Left colon (tissue), 2 donors: ENCODE measurements at regions not wholly inside any gene's neighbourhood (a gene's known extent, or its start where the extent isn't known, plus 50 kb on each side); places are given as distances from the start of the nearest gene placed in this dataset.

ENCODE experiments used
- ATAC-seq: fragments of 200-7000 bp; cut with Tn5 transposase; one replicate; pipeline ENCODE4 v1.9.1; 2020; ENCODE audit warnings: mild to moderate bottlenecking, moderate library complexity
- DNase-seq, 2 donors: peaks; one replicate each; pipeline ENCODE4 v3.0.0-alpha.2; 2020
- intact Hi-C, 2 donors: fragments of 100-400 bp; cut with DNase I in 1 of 2; cut with micrococcal nuclease in 1 of 2; formaldehyde crosslinking; loops; one replicate each; pipeline versions ENCODE4 v1.11.2 to v1.14.0; 2022; cut with DNase I, micrococcal nuclease
- donor health status: DM: no; HTN: no; CAD: no.
- donor health status: DM: yes; HTN: yes; CAD: no.

- intact Hi-C loops, result no loop called here
- ATAC-seq (no peak), DNase-seq (no peak)
Measured at GRCh38 chr4:137468836-137469235, 63.5 kb downstream of the PCDH18 start.

- no peak for DNase-seq
- no peak for ATAC-seq
- intact Hi-C loops, result no loop called here
Measured at GRCh38 chr4:137467537-137467936, 64.8 kb downstream of the PCDH18 start.

- intact Hi-C loops, result no loop called here
- DNase-seq (no peak), ATAC-seq (no peak)
Measured at GRCh38 chr4:137463377-137464003, 68.8 kb downstream of the PCDH18 start.

- intact Hi-C loops, result no loop called here
- no peak for DNase-seq
- ATAC-seq, result no peak
Measured at GRCh38 chr4:137455647-137456321, 76.5 kb downstream of the PCDH18 start.

GRCh38 chr4:137454767-137455166, 77.5 kb downstream of the PCDH18 start:
- ATAC-seq (no peak), DNase-seq (no peak)
- intact Hi-C loops, result no loop called here

- intact Hi-C loops, result no loop called here
- no peak for DNase-seq
Measured at GRCh38 chr4:137452799-137453198, 79.5 kb downstream of the PCDH18 start.

GRCh38 chr4:137451172-137451825, 81.0 kb downstream of the PCDH18 start:
- no peak for ATAC-seq

More at GRCh38 chr4:137452799-137453198, 79.5 kb downstream of the PCDH18 start:
- no peak for ATAC-seq

GRCh38 chr4:137448402-137448801, 83.9 kb downstream of the PCDH18 start:
- no peak for DNase-seq
- no peak for ATAC-seq
- intact Hi-C loops, result no loop called here

More at GRCh38 chr4:137451172-137451825, 81.0 kb downstream of the PCDH18 start:
- DNase-seq, result no peak
- intact Hi-C loops, result no loop called here

GRCh38 chr4:137446071-137446470, 86.2 kb downstream of the PCDH18 start:
- ATAC-seq, result no peak
- DNase-seq, result no peak
- intact Hi-C loops, result no loop called here

- ATAC-seq, result no peak
- intact Hi-C loops, result no loop called here
- DNase-seq, result no peak
Measured at GRCh38 chr4:137443031-137443800, 89.1 kb downstream of the PCDH18 start.

GRCh38 chr4:137432446-137433311, 99.6 kb downstream of the PCDH18 start:
- no peak for ATAC-seq
- intact Hi-C loops, result no loop called here
- no peak for DNase-seq

GRCh38 chr4:137430171-137430570, 102.1 kb downstream of the PCDH18 start:
- DNase-seq (no peak), ATAC-seq (no peak)
- intact Hi-C loops, result no loop called here

GRCh38 chr4:137427411-137427810, 104.9 kb downstream of the PCDH18 start:
- ATAC-seq, result no peak
- no peak for DNase-seq
- intact Hi-C loops, result no loop called here

- intact Hi-C loops, result no loop called here
- no peak for DNase-seq
- ATAC-seq, result no peak
Measured at GRCh38 chr4:137425281-137425680, 107.0 kb downstream of the PCDH18 start.

- no peak for DNase-seq
- no peak for ATAC-seq
- intact Hi-C loops, result no loop called here
Measured at GRCh38 chr4:137422666-137423065, 109.6 kb downstream of the PCDH18 start.

- intact Hi-C loops, result no loop called here
- ATAC-seq, result no peak
- no peak for DNase-seq
Measured at GRCh38 chr4:137421796-137422195, 110.5 kb downstream of the PCDH18 start.

GRCh38 chr4:137420901-137421396, 111.3 kb downstream of the PCDH18 start:
- ATAC-seq (no peak), DNase-seq (no peak)
- intact Hi-C loops, result no loop called here

- ATAC-seq (no peak), DNase-seq (no peak)
- intact Hi-C loops, result no loop called here
Measured at GRCh38 chr4:137417676-137418075, 114.6 kb downstream of the PCDH18 start.
